HUES64 (cell line): ENCODE measurements at regions not wholly inside any gene's neighbourhood (a gene's known extent, or its start where the extent isn't known, plus 50 kb on each side); places are given as distances from the start of the nearest gene placed in this dataset.
"Not testable (repeated sequence)": the region's sequence is repeated elsewhere in the genome, so short reads cannot be mapped to it uniquely, and the experiment has no call there.

Experiments
- H3K27ac ChIP-seq: 2 replicates; pipeline ENCODE4 v1.7.0; 2013; ENCODE audit warnings: low read depth, low read length, inconsistent platforms
- H3K27me3 ChIP-seq: 2 replicates; pipeline ENCODE4 v1.6.1; 2013; ENCODE audit warnings: mild to moderate bottlenecking, low read length; ENCODE audit not compliant: insufficient read depth
- H3K36me3 ChIP-seq: 2 replicates; pipeline ENCODE4 v1.6.1; 2013; ENCODE audit warnings: mild to moderate bottlenecking, low read length; ENCODE audit not compliant: insufficient read depth
- H3K4me1 ChIP-seq: 2 replicates; pipeline ENCODE4 v1.6.1; 2013; ENCODE audit warnings: mild to moderate bottlenecking, low read length, moderate library complexity; ENCODE audit not compliant: insufficient read depth
- H3K4me3 ChIP-seq: 2 replicates; pipeline ENCODE4 v1.5.1; 2013; ENCODE audit warnings: mild to moderate bottlenecking, low read length, moderate library complexity
- H3K9ac ChIP-seq: 2 replicates; pipeline ENCODE4 v1.6.1; 2013; ENCODE audit warnings: mild to moderate bottlenecking, low read depth, low read length
- H3K9me3 ChIP-seq: 2 replicates; pipeline ENCODE4 v1.6.1; 2013; ENCODE audit warnings: low read depth, low read length; ENCODE audit not compliant: insufficient read depth
- WGBS: fragments of 150-250, 120-280 bp; methylation state at CpG from one replicate; pipeline ENCODE4 v1.1.7; 2013; ENCODE audit warnings: missing lambda C conversion rate; 5-methylcytosine and 5-hydroxymethylcytosine counted together

DNA sequence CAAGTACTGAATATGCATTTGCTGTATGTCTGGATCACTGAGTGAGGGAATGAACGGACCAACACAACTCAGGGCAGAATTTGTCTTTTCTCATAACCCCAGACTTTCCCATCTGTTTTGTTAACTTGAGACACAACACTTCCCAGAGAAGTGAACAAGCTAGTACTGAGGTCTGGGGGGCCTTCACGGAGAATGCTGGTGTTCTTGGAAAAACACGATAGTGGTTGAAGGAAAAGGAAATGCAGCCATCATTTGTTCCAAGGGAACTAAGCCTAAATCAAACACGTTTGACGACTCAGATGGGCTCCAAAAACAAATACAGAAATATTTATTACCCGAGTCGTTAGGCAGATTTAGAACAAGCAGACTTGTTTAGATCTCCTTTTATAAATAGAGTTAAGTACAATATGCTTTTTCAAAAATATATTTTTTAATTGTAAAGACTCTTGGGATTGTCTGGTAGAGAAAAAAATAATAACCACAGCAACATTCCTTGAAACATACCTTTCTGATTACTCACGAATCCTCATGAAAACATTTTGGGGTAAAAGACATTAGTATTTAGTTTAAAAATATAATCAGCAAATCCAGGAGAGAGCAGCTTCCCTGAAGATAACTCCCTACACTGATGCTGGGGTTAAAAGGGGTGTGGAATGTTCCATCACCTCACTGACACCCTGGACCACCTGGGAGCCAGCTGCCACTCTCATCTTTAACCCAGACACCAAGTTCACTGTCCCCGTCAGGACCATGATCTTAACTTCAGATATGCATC is 427.7 kb upstream of the RUNX1 start:
- WGBS, result 89% methylated on average over 7 of the region's 9 CpGs
- Histone ChIP-seq H3K4me1 (peaks cover 17% of the 10 kb centered on the region; the same call in 1 of the 2 replicates), H3K36me3 (no peaks in the 10 kb centered on the region), H3K4me3 (no peak overlapping the region), H3K9ac (no peak overlapping the region), H3K27ac (no peak overlapping the region), H3K9me3 (peaks cover 15% of the 10 kb centered on the region), H3K27me3 (no peaks in the 10 kb centered on the region)

DNA sequence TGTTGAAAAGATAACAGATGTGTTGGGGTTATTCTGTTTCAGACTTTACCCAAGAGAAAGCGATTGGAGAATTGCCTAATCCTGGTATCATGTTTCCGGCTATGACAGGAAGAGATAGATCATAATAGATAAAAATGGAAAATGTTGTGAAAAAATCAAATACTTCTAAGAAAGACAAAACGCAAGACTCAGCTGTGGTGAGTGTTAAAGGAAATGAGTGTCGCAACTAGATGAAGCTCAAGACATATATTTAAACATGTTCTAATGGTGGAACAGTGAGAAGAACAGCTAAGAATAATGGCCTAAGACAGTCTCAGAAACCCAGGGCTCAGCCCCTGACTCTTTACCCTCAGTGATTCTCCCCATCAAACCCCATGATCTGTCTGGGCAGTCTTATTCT is 426.7 kb upstream of the RUNX1 start:
- Histone ChIP-seq H3K36me3 (no peaks in the 10 kb centered on the region), H3K9me3 (peaks cover 15% of the 10 kb centered on the region), H3K4me3 (no peak overlapping the region), H3K27ac (no peak overlapping the region), H3K9ac (no peak overlapping the region), H3K27me3 (no peaks in the 10 kb centered on the region), H3K4me1 (peaks cover 26% of the 10 kb centered on the region)
- 93% methylated on average over 4 of the region's 4 CpGs for WGBS

GRCh38 chr21:35475009-35475408 is 425.9 kb upstream of the RUNX1 start:
- no peak overlapping the region for H3K27ac ChIP-seq
- H3K9me3 ChIP-seq, result peaks cover 13% of the 10 kb centered on the region
- H3K4me1 ChIP-seq, result peaks cover 32% of the 10 kb centered on the region
- no peak overlapping the region for H3K4me3 ChIP-seq
- no peak overlapping the region for H3K9ac ChIP-seq
- no peaks in the 10 kb centered on the region for H3K36me3 ChIP-seq
- no peaks in the 10 kb centered on the region for H3K27me3 ChIP-seq

DNA sequence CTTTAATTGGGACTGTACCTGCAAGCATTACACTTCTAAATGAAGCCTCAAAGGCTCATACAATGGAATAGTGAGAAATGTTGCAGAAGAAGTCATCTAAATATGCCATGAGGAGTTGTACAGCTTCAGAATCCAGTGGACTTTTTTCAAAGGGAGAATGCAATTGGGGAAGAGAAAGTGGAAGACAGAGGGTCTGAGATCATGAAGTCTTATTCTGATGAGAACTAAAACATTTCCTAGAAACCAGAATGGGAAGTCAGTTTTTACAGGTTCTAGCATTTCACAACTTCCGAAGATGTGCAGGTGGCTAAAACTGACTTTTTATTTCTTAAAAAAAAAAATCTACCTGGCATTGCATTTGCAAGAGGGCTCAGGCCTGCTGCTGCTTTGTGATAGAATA is 424.4 kb upstream of the RUNX1 start:
- Histone ChIP-seq H3K27me3 (no peaks in the 10 kb centered on the region), H3K27ac (no peak overlapping the region), H3K4me3 (no peak overlapping the region), H3K36me3 (no peaks in the 10 kb centered on the region), H3K4me1 (peaks cover 42% of the 10 kb centered on the region), H3K9ac (no peak overlapping the region), H3K9me3 (no peaks in the 10 kb centered on the region)
- WGBS, result 92% methylated on average over 1 of the region's 1 CpG

GRCh38 chr21:35470522-35470921 is 421.4 kb upstream of the RUNX1 start:
- Histone ChIP-seq H3K4me1 (peaks cover 39% of the 10 kb centered on the region), H3K4me3 (no peak overlapping the region), H3K36me3 (no peaks in the 10 kb centered on the region), H3K27me3 (no peaks in the 10 kb centered on the region), H3K27ac (peak overlapping the region; percentile 54; the same call in 1 of the 2 replicates), H3K9me3 (no peaks in the 10 kb centered on the region), H3K9ac (no peak overlapping the region)
- 23% methylated on average over 4 of the region's 5 CpGs for WGBS

GRCh38 chr21:35469498-35469897 is 420.4 kb upstream of the RUNX1 start:
- no peak overlapping the region for H3K4me3 ChIP-seq
- no peaks in the 10 kb centered on the region for H3K27me3 ChIP-seq
- H3K4me1 ChIP-seq, result peaks cover 28% of the 10 kb centered on the region
- no peaks in the 10 kb centered on the region for H3K36me3 ChIP-seq
- 95% methylated on average over 1 of the region's 1 CpG for WGBS
- no peak overlapping the region for H3K9ac ChIP-seq
- no peaks in the 10 kb centered on the region for H3K9me3 ChIP-seq
- H3K27ac ChIP-seq, result no peak overlapping the region

GRCh38 chr21:35468991-35469390 is 419.9 kb upstream of the RUNX1 start:
- H3K27ac ChIP-seq, result no peak overlapping the region
- H3K36me3 ChIP-seq, result no peaks in the 10 kb centered on the region
- no peak overlapping the region for H3K4me3 ChIP-seq
- H3K9ac ChIP-seq, result no peak overlapping the region
- WGBS, result 90% methylated on average over 5 of the region's 5 CpGs
- 0 out of 2 replicates have a peak, but pooled peaks cover 3% of the 10 kb centered on the region for H3K9me3 ChIP-seq
- peaks cover 28% of the 10 kb centered on the region for H3K4me1 ChIP-seq
- H3K27me3 ChIP-seq, result no peaks in the 10 kb centered on the region

- no peaks in the 10 kb centered on the region for H3K27me3 ChIP-seq
- H3K36me3 ChIP-seq, result no peaks in the 10 kb centered on the region
- no peak overlapping the region for H3K4me3 ChIP-seq
- peaks cover 28% of the 10 kb centered on the region for H3K4me1 ChIP-seq
- 91% methylated on average over 2 of the region's 2 CpGs for WGBS
- no peak overlapping the region for H3K9ac ChIP-seq
- H3K9me3 ChIP-seq, result 0 out of 2 replicates have a peak, but pooled peaks cover 5% of the 10 kb centered on the region
- H3K27ac ChIP-seq, result no peak overlapping the region
Observed at GRCh38 chr21:35467566-35467965, 418.5 kb upstream of the RUNX1 start.

GRCh38 chr21:35466681-35467080 is 417.6 kb upstream of the RUNX1 start:
- H3K9me3 ChIP-seq, H3K9ac ChIP-seq, H3K27me3 ChIP-seq, H3K27ac ChIP-seq, H3K36me3 ChIP-seq, H3K4me3 ChIP-seq: not testable (repeated sequence)
- H3K4me1 ChIP-seq, result peaks cover 24% of the 10 kb centered on the region
- 94% methylated on average over 5 of the region's 5 CpGs for WGBS

GRCh38 chr21:35465741-35466140 is 416.6 kb upstream of the RUNX1 start:
- H3K4me3 ChIP-seq, result no peak overlapping the region
- 0 out of 2 replicates have a peak, but pooled peaks cover 5% of the 10 kb centered on the region for H3K9me3 ChIP-seq
- no peaks in the 10 kb centered on the region for H3K27me3 ChIP-seq
- peaks cover 24% of the 10 kb centered on the region for H3K4me1 ChIP-seq
- H3K9ac ChIP-seq, result no peak overlapping the region
- H3K36me3 ChIP-seq, result no peaks in the 10 kb centered on the region
- 94% methylated on average over 2 of the region's 2 CpGs for WGBS
- no peak overlapping the region for H3K27ac ChIP-seq

GRCh38 chr21:35461700-35462099 is 412.6 kb upstream of the RUNX1 start:
- Histone ChIP-seq H3K27ac (no peak overlapping the region), H3K9ac (no peak overlapping the region)
- WGBS, result 100% methylated on average over 1 of the region's 2 CpGs

More at GRCh38 chr21:35461700-35462099, 412.6 kb upstream of the RUNX1 start:
- Histone ChIP-seq H3K27me3 (no peaks in the 10 kb centered on the region), H3K9me3 (0 out of 2 replicates have a peak, but pooled peaks cover 5% of the 10 kb centered on the region), H3K36me3 (no peaks in the 10 kb centered on the region), H3K4me1 (peaks cover 22% of the 10 kb centered on the region), H3K4me3 (no peak overlapping the region)
